GM12878 (cell line): ENCODE measurements at regions not wholly inside any gene's neighbourhood (a gene's known extent, or its start where the extent isn't known, plus 50 kb on each side); places are given as distances from the start of the nearest gene placed in this dataset.

ENCODE experiments used
- ATAC-seq: fragments of 200-7000 bp; cut with Tn5 transposase; 3 replicates; pipeline ENCODE4 v1.9.1; 2020; ENCODE audit warnings: mild to moderate bottlenecking, moderate library complexity
- BruUV-seq: library from RNA; stranded (reverse); fragments of 400-500 nt; replicated peaks from 2 replicates; lab custom pipeline; 2021; lab: Mats Ljungman, UMichigan
- CTCF ChIA-PET: fragments of 300-600 bp; sonication (Branson Sonifier 250); formaldehyde crosslinking; extraction: SDS; loops from one replicate; lab custom pipeline; 2021; ENCODE audit warnings: inconsistent platforms; lab: Yijun Ruan, JAX
- POLR2A ChIA-PET: fragments of 350-600 bp; formaldehyde crosslinking; extraction: SDS; loops from one replicate; lab custom pipeline; 2021; ENCODE audit warnings: inconsistent platforms; lab: Charles Lee
- RAD21 ChIA-PET: fragments of 300-600 bp; sonication (Branson Sonifier 250); formaldehyde crosslinking; loops from one replicate; lab custom pipeline; 2023; ENCODE audit warnings: antibody characterized with exemption; ENCODE audit not compliant: unreplicated experiment; lab: Charles Lee
- SMC1A ChIA-PET: fragments of 300-600 bp; sonication (Branson Sonifier 250); formaldehyde crosslinking; loops from one replicate; lab custom pipeline; 2023; ENCODE audit not compliant: unreplicated experiment, uncharacterized antibody; lab: Charles Lee
- DNase-seq: peaks from one replicate; pipeline ENCODE4 v3.0.0-alpha.2; 2011; ENCODE audit warnings: low read depth, low spot score
- FAIRE-seq: peaks from 3 replicates; lab custom pipeline; 2011; peaks lifted over from hg19 to GRCh38; lab: Jason Lieb, UNC
- H2AFZ ChIP-seq: 2 replicates; pipeline ENCODE4 v1.6.0; 2011; ENCODE audit warnings: low read depth, low read length, control low read depth; ENCODE audit not compliant: control insufficient read depth
- H3K27ac ChIP-seq: 2 replicates; pipeline ENCODE4 v1.5.1; 2011; ENCODE audit warnings: control low read depth; ENCODE audit not compliant: control insufficient read depth, insufficient read depth
- H3K27me3 ChIP-seq, 2 experiments: replicated peaks in 1 of 2; 2 replicates each; pipeline versions ENCODE4 v1.6.0 to v1.6.1; 2011; ENCODE audit warnings: low read length in 1 of 2; ENCODE audit not compliant: control insufficient read depth in 2 of 2, insufficient read depth in 2 of 2
- H3K36me3 ChIP-seq, 2 experiments: 2 replicates each; pipeline ENCODE4 v1.5.1; 2011; ENCODE audit warnings: low read length in 1 of 2; ENCODE audit not compliant: control insufficient read depth in 2 of 2, insufficient read depth in 2 of 2
- H3K4me1 ChIP-seq: 2 replicates; pipeline ENCODE4 v1.6.1; 2011; ENCODE audit warnings: mild to moderate bottlenecking, low read length, moderate library complexity, mixed read lengths; ENCODE audit not compliant: control insufficient read depth, insufficient read depth
- H3K4me2 ChIP-seq: 2 replicates; pipeline ENCODE4 v1.6.0; 2011; ENCODE audit warnings: control low read depth; ENCODE audit not compliant: control insufficient read depth, insufficient read depth
- H3K4me3 ChIP-seq: fragments of 200-600 bp; sonication (generic); 2 replicates; pipeline ENCODE4 v1.5.1; 2016
- H3K79me2 ChIP-seq: 2 replicates; pipeline ENCODE4 v1.6.0; 2011; ENCODE audit warnings: low read length; ENCODE audit not compliant: control insufficient read depth, insufficient read depth
- H3K9ac ChIP-seq: 2 replicates; pipeline ENCODE4 v1.8.0; 2011; ENCODE audit warnings: low read length, control low read depth, mixed read lengths; ENCODE audit not compliant: control insufficient read depth, insufficient read depth
- H3K9me3 ChIP-seq: replicated peaks from 3 replicates; pipeline ENCODE4 v1.5.1; 2011; ENCODE audit warnings: mild to moderate bottlenecking, low read length; ENCODE audit not compliant: control insufficient read depth, insufficient read depth
- H4K20me1 ChIP-seq: 2 replicates; pipeline ENCODE4 v1.6.0; 2011; ENCODE audit not compliant: control insufficient read depth, insufficient read depth
- CHD4 ChIP-seq: fragments of 200-600 bp; sonication (generic); IDR thresholded peaks from 2 replicates; pipeline ENCODE4 v1.6.1; 2016; ENCODE audit warnings: mild to moderate bottlenecking
- FOXK2 ChIP-seq: fragments of 450-650 bp; IDR thresholded peaks from 2 replicates; pipeline ENCODE4 v1.6.1; 2017; ENCODE audit warnings: mild to moderate bottlenecking, moderate library complexity
- HDAC6 ChIP-seq: fragments of 200-600 bp; sonication (generic); IDR thresholded peaks from one replicate; pipeline ENCODE4 v1.8.0; 2017; ENCODE audit warnings: antibody characterized with exemption; ENCODE audit not compliant: unreplicated experiment
- KLF5 ChIP-seq: fragments of 450-650 bp; IDR thresholded peaks from 2 replicates; pipeline ENCODE4 v1.6.1; 2014; ENCODE audit warnings: mild to moderate bottlenecking; ENCODE audit not compliant: partially characterized antibody
- NR2F1 ChIP-seq: fragments of 450-650 bp; conservative IDR thresholded peaks from 2 replicates; pipeline ENCODE4 v1.6.1; 2017; ENCODE audit warnings: mild to moderate bottlenecking
- PAX8 ChIP-seq: fragments of 450-650 bp; IDR thresholded peaks from 2 replicates; pipeline ENCODE4 v1.6.1; 2017; ENCODE audit warnings: mild to moderate bottlenecking, moderate library complexity
- REST ChIP-seq: IDR thresholded peaks from 2 replicates; pipeline ENCODE4 v1.6.1; 2012; ENCODE audit warnings: mild to moderate bottlenecking, low read depth, low read length
- SRF ChIP-seq, 2 experiments: IDR thresholded peaks; 2 replicates each; pipeline ENCODE4 v1.6.1; 2011; ENCODE audit warnings: low read depth in 2 of 2, low read length in 2 of 2, mild to moderate bottlenecking in 1 of 2, moderate library complexity in 1 of 2
- TAF1 ChIP-seq: IDR thresholded peaks from 2 replicates; pipeline ENCODE4 v1.6.1; 2011; ENCODE audit warnings: mild to moderate bottlenecking, low read depth, low read length, borderline replicate concordance
- WGBS: methylation state at CpG from one replicate; pipeline ENCODE4 v1.1.6; 2016; ENCODE audit warnings: low lambda C conversion rate; ENCODE audit not compliant: insufficient replicate concordance, insufficient coverage; ENCODE audit errors: missing lambda C conversion rate; 5-methylcytosine and 5-hydroxymethylcytosine counted together
- in situ Hi-C: fragments of 300-500 bp; cut with MboI; formaldehyde crosslinking; loops from 9 replicates; pipeline ENCODE4 v1.14.3; 2018; ENCODE audit warnings: mixed read lengths
- intact Hi-C: fragments of 100-400 bp; cut with micrococcal nuclease; formaldehyde crosslinking; loops from one replicate; pipeline ENCODE4 v1.14.2; 2022; ENCODE audit not compliant: unreplicated experiment
- TF ChIP-seq, protein P1 (sequence below): fragments of 450-650 bp; IDR thresholded peaks from 2 replicates; pipeline ENCODE4 v1.6.1; 2017; ENCODE audit warnings: low read depth, mild to moderate bottlenecking, moderate library complexity

DNA sequence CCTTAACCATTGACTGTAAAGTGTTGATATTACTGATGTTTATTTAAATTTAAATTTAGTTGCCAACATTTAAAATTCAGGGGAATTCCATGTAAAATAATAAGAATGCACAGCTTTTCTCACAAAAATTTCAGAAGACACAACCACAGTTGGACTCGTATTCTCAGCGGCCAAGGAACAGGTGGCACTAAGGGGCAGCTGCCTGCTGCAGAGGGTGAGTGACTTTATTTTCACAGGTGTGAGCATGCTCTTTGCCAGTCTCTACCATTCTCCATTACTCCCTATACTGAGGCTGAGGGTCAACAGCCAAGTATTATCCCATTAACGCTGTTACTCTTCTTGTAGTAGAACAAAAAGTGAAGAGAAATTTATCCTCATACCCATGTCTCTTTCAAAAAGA lies 92.1 kb upstream of the GADL1 start:
- ChIA-PET SMC1A (interaction anchor here (1.1 to 4.9 kb wide), 3 partner anchors 14 to 20 kb away, joined by 3 to 31 read pairs (median 4); no protein-coding TSS in a partner anchor), CTCF (no interaction called here), RAD21 (no interaction called here), POLR2A (no interaction called here)
- H3K27me3 ChIP-seq: no peaks in the 10 kb centered on the region
- intact Hi-C loops: loop anchor here (10.0 kb wide), 1 partner anchor 258 kb away; no protein-coding TSS in a partner anchor
- no peaks in the 10 kb centered on the region for H3K79me2 ChIP-seq
- in situ Hi-C loops: no loop called here
- 75% methylated on average over 3 of the region's 3 CpGs for WGBS
- DNase-seq: no peak
- H3K36me3 ChIP-seq: no peaks in the 10 kb centered on the region
- no TSS peak for BruUV-seq
- H3K27ac ChIP-seq: no peak overlapping the region
- H3K4me1 ChIP-seq: 0 out of 2 replicates have a peak, but pooled peaks cover 3% of the 10 kb centered on the region
- FAIRE-seq: no peak
- H3K4me3 ChIP-seq: no peak overlapping the region
- no peaks in the 10 kb centered on the region for H3K9me3 ChIP-seq
- H3K9ac ChIP-seq: no peak overlapping the region
- no peak for ATAC-seq
- H2AFZ ChIP-seq: no peak overlapping the region; the same call in 1 of the 2 replicates
- H3K4me2 ChIP-seq: no peak overlapping the region
- no peaks in the 10 kb centered on the region for H4K20me1 ChIP-seq
- TF ChIP-seq PAX8 (no peak), REST (no peak), TAF1 (no peak), SRF (IDR thresholded peaks at IDR 0.05; ENCODE audit: low read depth in 2 of 2, low read length in 2 of 2) (no peak), FOXK2 (no peak), NR2F1 (no peak), CHD4 (no peak), KLF5 (no peak), HDAC6 (no peak)
- TF ChIP-seq, protein P1, sequence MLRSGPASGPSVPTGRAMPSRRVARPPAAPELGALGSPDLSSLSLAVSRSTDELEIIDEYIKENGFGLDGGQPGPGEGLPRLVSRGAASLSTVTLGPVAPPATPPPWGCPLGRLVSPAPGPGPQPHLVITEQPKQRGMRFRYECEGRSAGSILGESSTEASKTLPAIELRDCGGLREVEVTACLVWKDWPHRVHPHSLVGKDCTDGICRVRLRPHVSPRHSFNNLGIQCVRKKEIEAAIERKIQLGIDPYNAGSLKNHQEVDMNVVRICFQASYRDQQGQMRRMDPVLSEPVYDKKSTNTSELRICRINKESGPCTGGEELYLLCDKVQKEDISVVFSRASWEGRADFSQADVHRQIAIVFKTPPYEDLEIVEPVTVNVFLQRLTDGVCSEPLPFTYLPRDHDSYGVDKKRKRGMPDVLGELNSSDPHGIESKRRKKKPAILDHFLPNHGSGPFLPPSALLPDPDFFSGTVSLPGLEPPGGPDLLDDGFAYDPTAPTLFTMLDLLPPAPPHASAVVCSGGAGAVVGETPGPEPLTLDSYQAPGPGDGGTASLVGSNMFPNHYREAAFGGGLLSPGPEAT: no peak
